Esophagus (tissue), 2 donors: ENCODE measurements at regions not wholly inside any gene's neighbourhood (a gene's known extent, or its start where the extent isn't known, plus 50 kb on each side); places are given as distances from the start of the nearest gene placed in this dataset.

Experiments used
- H3K27ac ChIP-seq, 2 donors: one replicate each; pipeline ENCODE4 v1.5.1; 2013; ENCODE audit warnings: low read depth in 2 of 2, mild to moderate bottlenecking in 2 of 2, inconsistent platforms in 1 of 2, low read length in 1 of 2, moderate library complexity in 1 of 2
- H3K27me3 ChIP-seq, 2 donors: one replicate each; pipeline ENCODE4 v1.6.1; 2013; ENCODE audit warnings: low read length in 2 of 2, control low read depth in 1 of 2, mild to moderate bottlenecking in 1 of 2; ENCODE audit not compliant: insufficient read depth in 2 of 2, control insufficient read depth in 1 of 2
- H3K36me3 ChIP-seq, 2 donors: one replicate each; pipeline ENCODE4 v1.6.1; 2013; ENCODE audit warnings: low read length in 1 of 2; ENCODE audit not compliant: control insufficient read depth in 2 of 2, insufficient read depth in 2 of 2
- H3K4me1 ChIP-seq, 2 donors: one replicate each; pipeline ENCODE4 v1.6.1; 2013; ENCODE audit warnings: low read length in 1 of 2; ENCODE audit not compliant: control insufficient read depth in 2 of 2, insufficient read depth in 2 of 2
- H3K4me3 ChIP-seq, 2 donors: one replicate each; pipeline ENCODE4 v1.5.1; 2013; ENCODE audit warnings: low read length in 2 of 2, mild to moderate bottlenecking in 2 of 2, low read depth in 1 of 2, moderate library complexity in 1 of 2
- H3K9me3 ChIP-seq, 2 donors: one replicate each; pipeline ENCODE4 v1.6.1; 2013; ENCODE audit warnings: mild to moderate bottlenecking in 2 of 2, low read depth in 1 of 2, low read length in 1 of 2, moderate library complexity in 1 of 2; ENCODE audit not compliant: control insufficient read depth in 2 of 2, insufficient read depth in 1 of 2
- WGBS, 2 donors: extraction: QIAGEN DNeasy Blood & Tissue Kit; methylation state at CpG; one replicate each; pipeline ENCODE4 v1.1.7; 2013; 5-methylcytosine and 5-hydroxymethylcytosine counted together
- donor health status: healthy with polysubstance abuse.
- donor health status: Bipolar disorder and iron deficiency.

- Histone ChIP-seq H3K4me1 (no peaks in the 10 kb centered on the region), H3K27me3 (no peaks in the 10 kb centered on the region), H3K9me3 (no peaks in the 10 kb centered on the region), H3K36me3 (no peaks in the 10 kb centered on the region), H3K4me3 (no peak overlapping the region), H3K27ac (no peak overlapping the region)
- 76 to 86% methylated on average over 5 of the region's 5 CpGs for WGBS, 2 donors
Observed at GRCh38 chr6:135759831-135760230, 91.7 kb upstream of the PDE7B start.

DNA sequence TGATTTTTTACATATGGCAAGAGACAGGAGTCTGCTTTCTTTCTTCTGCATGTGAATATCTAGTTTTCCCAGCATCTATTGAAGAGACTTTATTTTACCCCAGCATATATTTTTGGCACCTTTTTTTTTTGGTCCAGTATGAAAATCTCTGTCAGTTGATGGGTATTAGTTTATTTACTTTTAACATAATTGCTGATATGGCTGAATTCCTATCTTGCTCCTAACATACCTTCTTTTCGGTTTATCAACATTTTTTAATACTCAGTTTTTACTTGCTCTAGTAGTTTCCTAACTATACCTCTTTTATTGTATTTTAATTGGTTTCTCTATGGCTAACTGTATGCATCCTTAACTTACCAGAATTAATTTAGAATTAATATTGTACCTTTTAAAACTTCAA is 77.5 kb upstream of the PDE7B start:
- WGBS, 2 donors, result 91 to 92% methylated on average over 1 of the region's 1 CpG
- Histone ChIP-seq H3K4me1 (no peaks in the 10 kb centered on the region), H3K4me3 (no peak overlapping the region), H3K9me3 (no peaks in the 10 kb centered on the region), H3K36me3 (no peaks in the 10 kb centered on the region), H3K27me3 (no peaks in the 10 kb centered on the region), H3K27ac (no peak overlapping the region)

GRCh38 chr6:135779213-135779612 is 72.3 kb upstream of the PDE7B start:
- no peaks in the 10 kb centered on the region for H3K27me3 ChIP-seq
- H3K4me3 ChIP-seq, result no peak overlapping the region
- no peaks in the 10 kb centered on the region for H3K4me1 ChIP-seq
- no peak overlapping the region for H3K27ac ChIP-seq
- H3K36me3 ChIP-seq, result no peaks in the 10 kb centered on the region
- WGBS, 2 donors, result 61 to 73% methylated on average over 2 of the region's 2 CpGs
- no peaks in the 10 kb centered on the region for H3K9me3 ChIP-seq

GRCh38 chr6:135780326-135780725 is 71.2 kb upstream of the PDE7B start:
- no peaks in the 10 kb centered on the region for H3K36me3 ChIP-seq
- H3K9me3 ChIP-seq, result no peaks in the 10 kb centered on the region
- no peaks in the 10 kb centered on the region for H3K27me3 ChIP-seq
- H3K4me3 ChIP-seq, result no peak overlapping the region
- WGBS, 2 donors, result 91 to 95% methylated on average over 1 of the region's 1 CpG
- H3K4me1 ChIP-seq, result no peaks in the 10 kb centered on the region
- no peak overlapping the region for H3K27ac ChIP-seq

DNA sequence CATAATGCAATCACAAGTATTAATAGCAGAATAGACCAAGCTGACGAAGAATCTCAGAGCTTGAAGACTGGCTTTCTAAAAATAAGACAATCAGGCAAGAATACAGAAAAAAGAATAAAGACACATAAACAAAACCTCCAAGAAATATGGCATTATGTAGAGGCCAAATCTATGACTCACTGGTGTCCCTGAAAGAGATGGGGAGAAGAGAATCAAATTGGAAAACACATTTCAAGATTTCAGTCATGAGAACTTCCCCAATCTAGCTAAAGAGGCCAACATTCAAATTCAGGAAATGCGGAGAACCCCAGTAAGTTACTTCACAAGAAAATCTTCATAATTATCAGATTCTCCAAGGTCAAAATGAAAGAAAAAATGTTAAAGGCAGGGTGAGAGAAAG is 69.0 kb upstream of the PDE7B start:
- H3K4me3 ChIP-seq, result no peak overlapping the region
- H3K27ac ChIP-seq, result no peak overlapping the region
- no peaks in the 10 kb centered on the region for H3K36me3 ChIP-seq
- H3K4me1 ChIP-seq, result no peaks in the 10 kb centered on the region
- 91 to 94% methylated on average over 2 of the region's 2 CpGs for WGBS, 2 donors
- no peaks in the 10 kb centered on the region for H3K9me3 ChIP-seq
- H3K27me3 ChIP-seq, result no peaks in the 10 kb centered on the region

GRCh38 chr6:135784507-135784906 is 67.0 kb upstream of the PDE7B start:
- H3K9me3 ChIP-seq, result no peaks in the 10 kb centered on the region
- no peaks in the 10 kb centered on the region for H3K27me3 ChIP-seq
- no peaks in the 10 kb centered on the region for H3K4me1 ChIP-seq
- H3K27ac ChIP-seq, result no peak overlapping the region
- no peak overlapping the region for H3K4me3 ChIP-seq
- 86 to 91% methylated on average over 2 of the region's 2 CpGs for WGBS, 2 donors
- no peaks in the 10 kb centered on the region for H3K36me3 ChIP-seq

GRCh38 chr6:135789375-135790050 is 62.0 kb upstream of the PDE7B start:
- no peak overlapping the region for H3K4me3 ChIP-seq
- H3K27ac ChIP-seq, result no peak overlapping the region
- no peaks in the 10 kb centered on the region for H3K27me3 ChIP-seq
- WGBS, 2 donors, result 67 to 71% methylated on average over 6 of the region's 6 CpGs
- H3K4me1 ChIP-seq, result no peaks in the 10 kb centered on the region
- H3K9me3 ChIP-seq, result no peaks in the 10 kb centered on the region
- no peaks in the 10 kb centered on the region for H3K36me3 ChIP-seq

- no peak overlapping the region for H3K27ac ChIP-seq
- no peaks in the 10 kb centered on the region for H3K4me1 ChIP-seq
- WGBS, 2 donors, result 69 to 73% methylated on average over 4 of the region's 4 CpGs
- no peak overlapping the region for H3K4me3 ChIP-seq
- H3K9me3 ChIP-seq, result no peaks in the 10 kb centered on the region
- no peaks in the 10 kb centered on the region for H3K36me3 ChIP-seq
- H3K27me3 ChIP-seq, result no peaks in the 10 kb centered on the region
Observed at GRCh38 chr6:135791441-135791840, 60.1 kb upstream of the PDE7B start.

DNA sequence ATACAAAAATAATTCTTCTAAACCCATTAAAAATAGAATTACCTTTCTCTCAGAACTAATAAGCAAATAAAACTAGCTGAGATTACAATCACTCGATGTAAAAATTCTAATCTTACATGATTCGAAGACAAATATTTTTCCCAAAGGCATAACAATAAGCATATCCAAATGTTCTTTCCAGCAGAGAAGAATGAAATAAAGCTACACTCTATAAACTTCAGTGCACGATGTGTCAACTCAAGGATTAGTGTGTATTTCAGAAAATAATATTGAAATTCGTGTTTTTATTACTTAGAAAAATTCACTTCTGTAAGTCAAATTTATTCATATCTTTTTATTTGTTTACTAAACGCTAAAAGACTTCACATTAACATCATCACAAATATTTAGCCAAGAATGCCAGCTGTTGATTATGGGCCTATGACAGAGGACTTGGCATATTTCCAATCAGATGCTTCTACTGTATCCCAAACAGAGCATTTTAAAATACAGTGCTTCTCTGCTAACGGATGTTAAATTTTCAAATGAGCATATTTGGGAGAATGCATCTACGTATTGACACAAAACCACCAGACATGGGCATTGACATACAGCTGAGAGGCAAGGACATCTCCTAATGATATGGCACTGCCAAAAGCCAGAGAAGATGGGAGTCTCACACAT is 54.7 kb upstream of the PDE7B start:
- no peak overlapping the region for H3K27ac ChIP-seq
- 63 to 66% methylated on average over 7 of the region's 7 CpGs for WGBS, 2 donors
- H3K27me3 ChIP-seq, result no peaks in the 10 kb centered on the region
- H3K4me3 ChIP-seq, result no peak overlapping the region
- no peaks in the 10 kb centered on the region for H3K36me3 ChIP-seq
- peaks cover 0 to 3% of the 10 kb centered on the region in 2 donors for H3K4me1 ChIP-seq
- H3K9me3 ChIP-seq, result no peaks in the 10 kb centered on the region

DNA sequence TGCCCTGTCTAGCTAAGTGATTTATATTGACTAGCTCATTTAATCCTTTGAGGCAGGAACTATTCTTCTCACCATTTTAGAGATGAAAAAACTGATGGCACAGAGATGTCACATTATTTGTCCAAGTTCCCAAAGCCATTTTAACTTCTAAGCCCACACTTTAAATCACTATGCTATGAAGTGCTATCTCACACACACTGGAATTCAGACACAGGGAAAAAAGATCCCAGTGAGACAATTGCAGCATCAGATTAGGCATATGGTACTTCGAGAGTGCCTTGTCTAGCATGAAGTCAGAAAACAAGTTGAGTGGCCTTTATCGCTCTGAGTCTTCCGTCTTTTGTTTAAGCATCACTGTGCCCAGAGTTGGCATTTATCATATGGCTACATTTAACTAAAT is 54.1 kb upstream of the PDE7B start:
- Histone ChIP-seq H3K4me1 (peaks cover 0 to 3% of the 10 kb centered on the region in 2 donors), H3K27me3 (no peaks in the 10 kb centered on the region), H3K36me3 (no peaks in the 10 kb centered on the region), H3K9me3 (no peaks in the 10 kb centered on the region), H3K27ac (no peak overlapping the region), H3K4me3 (no peak overlapping the region)
- WGBS, 2 donors, result 55 to 79% methylated on average over 3 of the region's 3 CpGs
